GM21381 (cell line): ENCODE measurements at regions not wholly inside any gene's neighbourhood (a gene's known extent, or its start where the extent isn't known, plus 50 kb on each side); places are given as distances from the start of the nearest gene placed in this dataset.
"Not testable (repeated sequence)": the region's sequence is repeated elsewhere in the genome, so short reads cannot be mapped to it uniquely, and the experiment has no call there.

Experiments
- ATAC-seq: cut with Tn5 transposase; IDR thresholded peaks from one replicate; pipeline ENCODE4 v1.9.1; 2021; ENCODE audit warnings: mild to moderate bottlenecking, moderate library complexity; ENCODE audit not compliant: unreplicated experiment

DNA sequence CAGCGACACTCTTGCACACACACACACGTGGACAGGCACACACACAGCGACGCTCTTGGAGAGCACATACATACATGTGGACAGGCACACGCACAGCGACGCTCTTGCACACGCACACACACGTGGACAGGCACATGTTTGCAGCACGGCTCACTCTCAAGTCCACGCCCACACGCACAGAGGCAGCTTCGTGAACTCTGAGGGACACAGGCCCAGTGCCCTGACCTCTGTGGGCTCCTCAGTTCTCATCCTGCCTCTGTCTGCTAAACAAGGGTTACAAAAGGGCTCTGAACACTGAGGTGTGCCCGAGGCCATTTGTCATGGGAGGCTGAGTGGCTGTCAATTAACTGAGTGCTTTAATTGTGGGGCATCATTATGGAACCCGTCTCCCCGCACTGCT lies 558.8 kb upstream of the ADAMTS16 start:
- ATAC-seq: no peak

- no peak for ATAC-seq
These were observed 555.1 kb upstream of the ADAMTS16 start for GRCh38 chr5:4584982-4585381.

DNA sequence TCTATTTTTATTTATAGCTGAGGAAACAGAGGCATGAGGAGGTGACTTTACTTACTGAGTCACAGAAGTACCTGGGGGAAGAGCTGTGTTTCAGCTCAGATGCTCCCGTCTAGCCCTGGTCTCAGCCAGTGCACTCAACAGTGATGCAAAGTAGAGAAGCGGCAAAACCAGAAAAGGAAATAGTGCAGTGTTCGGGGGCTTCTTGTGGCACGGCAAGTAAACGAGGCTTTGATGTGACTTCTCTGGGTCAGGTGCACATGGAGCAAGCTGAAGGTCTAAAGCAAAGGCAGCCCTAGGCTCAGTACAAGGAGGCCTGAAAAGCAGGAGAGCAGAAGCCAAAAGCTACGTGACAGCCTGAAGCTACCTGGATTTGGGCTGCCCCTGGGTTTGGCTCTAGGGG lies 526.7 kb upstream of the ADAMTS16 start:
- ATAC-seq: no peak

GRCh38 chr5:4614088-4614487 lies 526.0 kb upstream of the ADAMTS16 start:
- no peak for ATAC-seq

- ATAC-seq: not testable (repeated sequence)
These were observed 524.8 kb upstream of the ADAMTS16 start for GRCh38 chr5:4615369-4615768.

DNA sequence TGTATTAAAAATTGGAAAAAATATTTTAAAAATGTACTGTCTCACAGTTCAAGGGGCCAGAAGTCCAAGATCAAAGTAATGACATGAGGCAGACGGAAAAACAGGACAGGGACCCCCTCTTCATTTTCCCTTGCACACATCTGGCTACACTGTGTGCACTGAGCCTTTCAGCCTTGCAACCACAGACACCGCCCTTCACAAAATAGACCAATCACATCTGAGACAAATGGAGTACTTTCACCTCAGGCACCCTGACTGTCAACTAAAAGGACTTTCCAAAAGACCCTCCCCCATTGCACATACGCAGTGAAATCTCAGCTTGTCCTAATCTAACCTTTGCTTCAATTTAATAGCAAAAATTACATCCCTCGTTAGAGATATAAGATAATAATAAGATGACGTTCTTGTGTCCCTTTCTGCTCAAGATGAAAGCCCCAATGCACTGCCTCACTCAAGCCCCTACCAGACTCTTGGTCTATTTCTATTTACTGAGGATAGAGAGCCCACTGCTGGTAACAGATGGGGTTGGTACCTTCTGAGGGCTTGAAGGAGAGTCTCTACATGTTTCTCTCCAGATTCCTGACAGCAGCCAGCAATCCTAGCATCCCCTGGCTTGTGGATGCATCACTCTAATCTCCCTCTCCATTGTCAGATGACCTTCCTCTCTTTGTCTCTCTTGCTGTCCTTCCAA lies 514.8 kb upstream of the ADAMTS16 start:
- ATAC-seq: no peak

GRCh38 chr5:4627131-4627530 lies 513.0 kb upstream of the ADAMTS16 start:
- ATAC-seq: no peak

GRCh38 chr5:4627929-4628328 lies 512.2 kb upstream of the ADAMTS16 start:
- no peak for ATAC-seq

DNA sequence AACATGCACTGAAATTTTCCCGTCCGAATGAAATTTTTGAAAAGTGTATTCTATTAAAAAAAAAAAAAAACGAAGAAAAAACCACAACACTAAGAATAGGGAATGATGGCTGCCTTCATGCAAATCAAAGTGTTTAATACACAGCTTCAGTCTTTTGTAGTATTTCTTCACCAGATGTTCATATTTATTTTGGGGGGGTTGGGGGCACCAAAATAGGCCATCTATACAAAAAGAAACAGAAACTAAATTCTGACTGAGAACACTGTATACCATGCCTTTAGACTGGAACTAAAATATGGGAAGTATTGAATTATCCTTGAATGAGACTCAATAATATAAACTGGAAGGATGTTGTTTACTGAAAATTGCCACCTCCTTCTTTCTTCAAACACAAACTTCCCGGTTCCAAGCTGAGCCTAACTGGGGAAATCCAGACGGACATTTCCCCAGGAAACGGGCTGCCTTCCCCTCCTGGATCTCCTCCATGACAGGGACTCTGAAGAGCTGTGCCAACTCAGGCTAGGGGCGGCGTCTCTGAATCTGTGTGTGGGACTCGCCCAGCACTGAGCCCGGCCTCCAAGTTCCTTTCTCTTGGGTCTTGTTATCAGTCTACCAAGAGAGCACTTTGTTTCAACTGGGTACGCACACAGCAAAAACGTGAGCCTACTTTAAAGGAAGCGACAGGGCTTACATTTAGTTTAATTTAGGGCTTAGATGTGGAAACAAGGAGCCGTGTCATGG lies 511.3 kb upstream of the ADAMTS16 start:
- ATAC-seq: no peak

- no peak for ATAC-seq
These were observed 510.1 kb upstream of the ADAMTS16 start for GRCh38 chr5:4630031-4630430.

DNA sequence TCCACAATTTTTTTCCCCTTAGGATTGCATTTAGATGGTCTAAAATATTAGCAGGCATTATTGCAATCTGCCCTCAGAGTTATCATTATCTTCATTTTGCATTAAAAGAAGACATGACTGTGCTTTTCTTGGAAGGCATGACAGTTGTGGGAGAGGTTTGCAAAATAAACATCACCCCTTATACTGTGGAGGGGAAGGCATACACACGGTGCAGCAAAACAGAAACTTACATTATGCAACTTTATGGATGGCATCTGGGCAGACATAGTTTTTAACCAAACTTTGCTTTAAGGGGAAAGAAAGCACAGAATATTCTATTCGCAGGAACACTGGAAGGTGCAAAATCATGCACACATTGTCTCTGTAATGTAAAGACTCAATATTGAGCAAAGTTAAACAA lies 505.8 kb upstream of the ADAMTS16 start:
- ATAC-seq: no peak

- ATAC-seq: no peak
These were observed 503.8 kb upstream of the ADAMTS16 start for GRCh38 chr5:4636378-4636777.

GRCh38 chr5:4639946-4640345 lies 500.2 kb upstream of the ADAMTS16 start:
- ATAC-seq: no peak

DNA sequence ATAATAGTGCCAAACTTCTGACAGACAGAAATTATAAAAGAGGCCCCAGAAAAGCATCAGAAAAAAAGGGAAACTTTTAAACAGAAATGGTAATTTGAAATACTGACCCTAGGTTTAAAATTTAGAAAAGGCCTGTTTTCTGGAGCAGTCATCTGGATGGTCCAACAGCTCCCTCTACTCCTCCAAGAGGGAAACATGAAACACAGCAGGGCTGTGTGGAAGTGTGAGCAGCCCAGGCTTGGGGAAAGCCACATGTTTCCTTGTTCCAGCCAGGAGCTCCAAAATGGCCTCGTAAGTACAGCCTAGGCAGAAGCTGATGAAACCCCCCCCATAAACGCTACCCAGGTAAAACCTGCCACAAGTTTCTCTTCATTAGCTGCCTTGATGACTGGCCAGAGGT lies 499.3 kb upstream of the ADAMTS16 start:
- ATAC-seq: no peak

GRCh38 chr5:4642525-4642924 lies 497.6 kb upstream of the ADAMTS16 start:
- ATAC-seq: no peak

- ATAC-seq: no peak
These were observed 496.9 kb upstream of the ADAMTS16 start for GRCh38 chr5:4643190-4643589.

DNA sequence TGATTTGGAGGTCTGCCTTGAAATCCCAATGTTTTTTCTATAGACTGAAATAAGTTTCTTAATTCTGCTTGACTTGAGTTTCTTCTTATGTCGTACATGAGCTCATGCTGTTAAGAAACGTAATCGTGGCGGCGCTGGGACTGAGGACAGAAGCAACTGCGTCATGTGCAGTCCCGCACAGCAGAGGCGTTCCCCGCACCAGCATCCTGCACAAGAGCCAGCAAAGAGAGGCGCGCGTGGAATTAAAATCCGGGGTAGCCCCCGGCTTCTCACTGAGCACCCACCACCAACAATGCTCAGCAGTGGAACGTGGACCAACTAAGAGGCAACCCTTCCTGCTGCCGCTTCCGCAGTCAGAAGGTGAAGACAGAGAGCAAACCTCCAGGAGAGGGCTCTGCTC lies 496.2 kb upstream of the ADAMTS16 start:
- ATAC-seq: no peak

DNA sequence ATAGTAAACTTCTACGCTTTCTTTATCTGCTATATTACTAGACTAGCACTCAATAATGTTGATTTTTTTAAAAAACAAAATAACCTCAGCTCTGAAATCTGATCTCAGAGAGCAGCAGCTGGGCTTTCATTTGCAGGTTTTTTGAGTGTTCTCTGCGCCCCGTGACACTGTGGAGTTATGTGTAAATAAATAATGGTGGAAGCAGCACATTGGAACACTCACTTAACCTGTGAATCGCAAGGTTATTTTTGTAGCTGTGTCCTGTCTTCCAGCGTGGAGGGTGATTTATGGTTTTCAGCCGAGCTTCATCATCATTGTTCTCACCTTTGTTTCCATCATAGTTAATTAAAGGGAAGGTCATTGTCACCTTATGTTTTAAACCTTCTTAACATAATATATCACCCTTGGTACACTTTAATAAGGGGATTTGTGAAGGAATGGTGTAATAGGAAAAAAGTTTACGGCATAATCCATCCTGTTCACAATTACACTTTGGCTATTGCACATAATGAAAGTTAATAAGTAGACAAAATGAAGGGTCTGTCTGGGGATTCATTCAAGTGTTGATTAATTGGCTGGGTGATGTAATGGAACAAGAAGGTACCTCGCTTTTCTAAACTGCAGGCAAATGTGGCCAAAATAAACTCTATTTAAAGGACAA lies 493.3 kb upstream of the ADAMTS16 start:
- no peak for ATAC-seq

DNA sequence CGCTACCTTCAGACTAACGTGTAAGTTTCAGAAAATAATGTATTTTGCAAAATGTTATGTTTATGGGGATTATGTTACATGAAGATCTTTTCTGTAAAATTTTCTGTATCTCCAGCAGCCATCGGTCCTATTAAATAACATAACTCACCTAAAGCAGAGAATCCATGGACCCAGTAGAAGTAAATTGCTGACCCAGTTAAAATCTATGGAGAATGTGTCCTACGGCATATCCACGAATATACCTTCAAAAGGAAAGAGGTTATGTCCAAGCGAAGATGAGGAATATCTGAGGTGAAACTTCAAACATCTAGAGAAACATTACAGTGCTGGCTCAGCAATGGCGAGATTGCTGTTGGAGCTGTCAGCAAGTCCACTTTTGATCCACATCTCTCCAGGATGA lies 492.2 kb upstream of the ADAMTS16 start:
- no peak for ATAC-seq

DNA sequence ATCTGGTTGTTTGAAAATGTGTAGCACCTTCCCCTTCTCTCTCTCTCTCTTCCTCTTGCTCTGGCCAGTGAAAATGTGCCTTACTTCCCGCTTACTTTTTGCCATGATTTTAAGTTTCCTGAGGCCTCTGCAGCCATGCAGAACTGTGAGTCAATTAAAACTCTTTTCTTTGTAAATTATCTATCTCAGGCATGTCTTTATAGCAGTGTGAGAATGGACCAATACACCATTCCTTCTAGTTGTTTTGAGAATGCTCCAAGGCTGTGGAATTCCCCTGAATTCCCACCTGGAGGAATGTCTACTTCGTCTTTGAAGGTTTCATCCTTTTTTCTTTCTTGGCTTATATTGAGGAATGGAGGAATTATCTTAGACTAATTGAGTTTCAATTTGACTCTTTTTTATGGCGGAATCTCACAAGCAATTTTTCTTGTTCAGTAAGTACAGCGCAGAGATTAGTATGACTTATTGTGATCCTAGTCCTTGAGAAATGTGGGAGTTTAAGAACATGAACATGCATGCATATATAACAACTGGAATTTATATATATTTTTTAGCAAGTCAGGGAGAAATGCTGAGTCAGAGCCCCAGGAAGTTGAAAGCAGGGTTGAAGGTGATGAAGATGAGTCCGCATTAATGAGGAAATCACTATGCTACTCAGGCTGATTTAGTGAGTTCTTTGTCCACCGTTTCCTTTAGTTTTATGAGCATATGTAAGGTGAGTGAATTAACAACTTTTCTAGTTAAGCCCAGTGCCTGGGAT lies 488.1 kb upstream of the ADAMTS16 start:
- ATAC-seq: no peak

GRCh38 chr5:4653475-4653874 lies 486.7 kb upstream of the ADAMTS16 start:
- ATAC-seq: no peak
